ENCODE measurements at regions not wholly inside any gene's neighbourhood (a gene's known extent, or its start where the extent isn't known, plus 50 kb on each side); places are given as distances from the start of the nearest gene placed in this dataset.

GRCh38 chr20:48060841-48061720, 275.8 kb upstream of the SULF2 start:
- Histone ChIP-seq H3K9me3 (ENCODE audit: low read length) (peaks cover 11% of the 10 kb centered on the region), H3K9ac (ENCODE audit: insufficient read depth, low read depth, low read length) (no peak overlapping the region), H3K36me3 (replicated peaks in 1 of 2; ENCODE audit: control insufficient read depth in 1 of 2, insufficient read depth in 2 of 2, low read length in 2 of 2) (no peaks in the 10 kb centered on the region), H4K20me1 (ENCODE audit: insufficient read depth, low read length) (no peaks in the 10 kb centered on the region), H3K27me3 (ENCODE audit: control insufficient read depth in 1 of 2, insufficient read depth in 2 of 2, low read length in 2 of 2) (0 out of 5 replicates have a peak, but pooled peaks cover 0 to 3% of the 10 kb centered on the region in 2 experiments), H3K4me1 (ENCODE audit: insufficient read depth, low read length) (no peaks in the 10 kb centered on the region), H3K4me3 (replicated peaks in 1 of 3; ENCODE audit: insufficient read depth in 1 of 3, low read depth in 2 of 3, low read length in 3 of 3) (no peak overlapping the region), H3K27ac (ENCODE audit: extremely low read length, insufficient read depth, low read length) (no peak overlapping the region), H2AFZ (ENCODE audit: low read length) (no peak overlapping the region), H3K79me2 (ENCODE audit: insufficient read depth, low read length) (no peaks in the 10 kb centered on the region), H3K4me2 (ENCODE audit: low read depth, low read length) (no peak overlapping the region)
- ChIA-PET POLR2A (no interaction called here), CTCF (ENCODE audit: low intra/inter-chr PET ratio, low total read pairs) (no interaction called here)
- WGBS (ENCODE audit: low lambda C conversion rate) = 62% methylated on average over 16 of the region's 16 CpGs
- ATAC-seq (no peak), FAIRE-seq (no peak), DNase-seq (ENCODE audit: low spot score) (no peak)
- in situ Hi-C loops (cut with HindIII; ENCODE audit: extremely low pct_ligation_motif_present, low pct_unique_long_range_greater_than_20kb) = no loop called here
- no TSS peak for BruUV-seq (replicated peaks)
- intact Hi-C loops (cut with micrococcal nuclease; ENCODE audit: unreplicated experiment) = no loop called here
- TF ChIP-seq PCBP2 (optimal IDR thresholded peaks at IDR 0.05; ENCODE audit: low read depth, low read length, poor library complexity, severe bottlenecking) = peak; percentile 25
- TF ChIP-seq MTERF4 (CRISPR knock-in tag; IDR thresholded peaks at IDR 0.05) = no peak
- TF ChIP-seq HNRNPK (IDR thresholded peaks at IDR 0.05; ENCODE audit: low read depth, low read length, poor library complexity, severe bottlenecking) = peak; percentile 36

DNA sequence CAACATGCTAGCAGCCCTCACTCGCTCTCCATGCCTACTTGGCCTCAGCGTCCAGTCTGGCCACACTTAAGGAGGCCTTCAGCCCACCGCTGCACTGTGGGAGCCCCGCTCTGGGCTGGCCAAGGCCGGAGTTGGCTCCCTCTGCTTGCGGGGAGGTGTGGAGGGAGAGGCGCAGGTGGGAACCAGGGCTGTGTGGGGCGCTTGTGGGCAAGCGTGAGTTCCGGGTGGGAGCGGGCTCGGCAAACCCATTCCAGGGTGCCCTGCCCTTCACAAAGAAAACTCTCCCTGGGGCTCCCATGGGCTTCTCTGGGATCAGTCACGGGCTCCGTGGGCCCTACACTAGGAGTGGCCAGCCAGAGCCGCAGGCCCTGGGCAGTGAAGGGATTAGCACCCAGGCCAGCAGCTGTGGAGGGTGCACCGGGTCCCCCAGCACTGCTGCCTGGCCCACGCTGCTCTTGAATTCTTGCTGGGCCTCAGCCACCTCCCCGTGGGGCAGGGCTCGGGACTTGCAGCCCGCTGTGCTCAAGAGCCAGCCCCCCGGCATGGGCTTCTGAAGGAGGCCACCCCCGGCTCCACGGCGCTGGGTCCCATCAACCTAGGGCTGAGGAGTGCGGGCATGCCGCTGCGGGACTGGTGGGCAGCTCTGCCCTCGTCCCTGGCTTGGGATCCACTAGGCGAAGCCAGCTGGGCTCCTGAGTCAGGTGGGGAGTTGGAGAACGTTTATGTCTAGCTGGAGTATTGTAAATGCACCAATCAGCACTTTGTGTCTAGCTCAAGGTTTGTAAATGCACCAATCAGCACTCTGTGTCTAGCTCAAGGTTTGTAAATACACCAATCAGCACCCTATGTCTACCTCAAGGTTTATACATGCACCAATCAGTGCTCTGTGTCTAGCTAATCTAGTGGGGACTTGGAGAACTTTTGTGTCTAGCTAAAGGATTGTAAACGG, 273.6 kb upstream of the SULF2 start:
- Histone ChIP-seq H3K27ac (ENCODE audit: extremely low read length, insufficient read depth, low read length) (no peak overlapping the region), H2AFZ (ENCODE audit: low read length) (no peak overlapping the region), H3K79me2 (ENCODE audit: insufficient read depth, low read length) (no peaks in the 10 kb centered on the region), H3K27me3 (ENCODE audit: control insufficient read depth in 1 of 2, insufficient read depth in 2 of 2, low read length in 2 of 2) (0 out of 5 replicates have a peak, but pooled peaks cover 0 to 3% of the 10 kb centered on the region in 2 experiments), H3K4me2 (ENCODE audit: low read depth, low read length) (no peak overlapping the region), H3K4me3 (replicated peaks in 1 of 3; ENCODE audit: insufficient read depth in 1 of 3, low read depth in 2 of 3, low read length in 3 of 3) (no peak overlapping the region), H3K4me1 (ENCODE audit: insufficient read depth, low read length) (no peaks in the 10 kb centered on the region), H3K9me3 (ENCODE audit: low read length) (peaks cover 11% of the 10 kb centered on the region), H4K20me1 (ENCODE audit: insufficient read depth, low read length) (no peaks in the 10 kb centered on the region), H3K9ac (ENCODE audit: insufficient read depth, low read depth, low read length) (no peak overlapping the region), H3K36me3 (replicated peaks in 1 of 2; ENCODE audit: control insufficient read depth in 1 of 2, insufficient read depth in 2 of 2, low read length in 2 of 2) (no peaks in the 10 kb centered on the region)
- ChIA-PET CTCF (ENCODE audit: low intra/inter-chr PET ratio, low total read pairs) (no interaction called here), POLR2A (no interaction called here)
- intact Hi-C loops (cut with micrococcal nuclease; ENCODE audit: unreplicated experiment) = no loop called here
- peak; percentile 55 for TF ChIP-seq MAFF (IDR thresholded peaks at IDR 0.05; ENCODE audit: low read depth, low read length)
- TF ChIP-seq ZNF788 (CRISPR knock-in tag; IDR thresholded peaks at IDR 0.05; ENCODE audit: borderline replicate concordance) = no peak
- TF ChIP-seq ZBTB33 (CRISPR knock-in tag; IDR thresholded peaks at IDR 0.05) = no peak
- peak; percentile 44 to 65 for TF ChIP-seq MAFK (conservative IDR thresholded peaks at IDR 0.05 in 1 of 2, IDR thresholded peaks at IDR 0.05 in 1 of 2; ENCODE audit: low read length in 2 of 2)
- TF ChIP-seq TBP (CRISPR knock-in tag; IDR thresholded peaks at IDR 0.05) = no peak
- in situ Hi-C loops (cut with HindIII; ENCODE audit: extremely low pct_ligation_motif_present, low pct_unique_long_range_greater_than_20kb) = no loop called here
- 47% methylated on average over 19 of the region's 31 CpGs for WGBS (ENCODE audit: low lambda C conversion rate)
- no TSS peak for BruUV-seq (replicated peaks)
- ATAC-seq (no peak), DNase-seq (ENCODE audit: low spot score) (no peak), FAIRE-seq (no peak)
